ENCODE measurements at regions not wholly inside any gene's neighbourhood (a gene's known extent, or its start where the extent isn't known, plus 50 kb on each side); places are given as distances from the start of the nearest gene placed in this dataset.

DNA sequence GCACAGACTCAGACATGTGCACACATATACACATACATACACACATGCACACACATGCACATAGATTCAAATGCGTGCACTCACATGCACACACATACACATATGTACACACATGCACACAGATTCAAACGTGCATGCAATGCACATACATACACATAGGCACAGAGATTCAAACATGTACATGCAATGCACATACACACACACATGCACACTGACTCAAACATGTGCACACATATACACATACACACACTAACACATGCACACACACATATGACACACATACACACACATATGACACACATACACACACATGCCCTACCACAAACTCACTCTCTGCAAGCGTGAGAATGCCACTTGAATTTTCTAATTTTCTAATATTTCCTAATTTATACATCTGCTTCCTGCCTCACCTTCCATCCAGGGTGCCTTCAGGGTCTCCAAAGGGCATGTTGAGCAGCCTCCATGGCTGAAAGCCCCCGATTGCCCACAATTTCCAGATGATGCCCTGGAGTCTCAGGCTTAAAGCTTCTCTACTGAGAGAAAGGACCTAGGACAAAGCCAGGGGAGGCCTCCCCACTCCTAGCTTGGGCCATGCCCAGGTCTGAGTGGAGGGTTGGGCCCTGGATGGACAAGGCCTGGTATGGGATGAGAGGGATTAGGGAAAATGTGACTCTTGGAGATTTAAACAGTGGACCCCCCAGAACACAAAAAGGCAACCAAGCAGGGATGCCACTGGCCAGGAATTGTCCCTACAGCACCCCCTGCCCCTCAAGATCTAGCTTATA, 487.1 kb downstream of the TCERG1L start:
- 79 to 81% methylated on average over 4 of the region's 4 CpGs for WGBS, 2 donors
- ATAC-seq (no peak), DNase-seq (no peak)
- Histone ChIP-seq H3K4me3 (no peak overlapping the region), H3K4me1 (no peaks in the 10 kb centered on the region), H3K36me3 (no peaks in the 10 kb centered on the region), H3K9me3 (peaks cover 0 to 42% (median 12%) of the 10 kb centered on the region in 11 donors), H3K27me3 (peaks cover 0 to 22% (median 6%) of the 10 kb centered on the region in 7 donors), H3K27ac (no peak overlapping the region)
- TF ChIP-seq, protein P1, sequence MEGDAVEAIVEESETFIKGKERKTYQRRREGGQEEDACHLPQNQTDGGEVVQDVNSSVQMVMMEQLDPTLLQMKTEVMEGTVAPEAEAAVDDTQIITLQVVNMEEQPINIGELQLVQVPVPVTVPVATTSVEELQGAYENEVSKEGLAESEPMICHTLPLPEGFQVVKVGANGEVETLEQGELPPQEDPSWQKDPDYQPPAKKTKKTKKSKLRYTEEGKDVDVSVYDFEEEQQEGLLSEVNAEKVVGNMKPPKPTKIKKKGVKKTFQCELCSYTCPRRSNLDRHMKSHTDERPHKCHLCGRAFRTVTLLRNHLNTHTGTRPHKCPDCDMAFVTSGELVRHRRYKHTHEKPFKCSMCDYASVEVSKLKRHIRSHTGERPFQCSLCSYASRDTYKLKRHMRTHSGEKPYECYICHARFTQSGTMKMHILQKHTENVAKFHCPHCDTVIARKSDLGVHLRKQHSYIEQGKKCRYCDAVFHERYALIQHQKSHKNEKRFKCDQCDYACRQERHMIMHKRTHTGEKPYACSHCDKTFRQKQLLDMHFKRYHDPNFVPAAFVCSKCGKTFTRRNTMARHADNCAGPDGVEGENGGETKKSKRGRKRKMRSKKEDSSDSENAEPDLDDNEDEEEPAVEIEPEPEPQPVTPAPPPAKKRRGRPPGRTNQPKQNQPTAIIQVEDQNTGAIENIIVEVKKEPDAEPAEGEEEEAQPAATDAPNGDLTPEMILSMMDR (IDR thresholded peaks at IDR 0.05): no peak
- intact Hi-C loops (cut with DNase I): no loop called here

DNA sequence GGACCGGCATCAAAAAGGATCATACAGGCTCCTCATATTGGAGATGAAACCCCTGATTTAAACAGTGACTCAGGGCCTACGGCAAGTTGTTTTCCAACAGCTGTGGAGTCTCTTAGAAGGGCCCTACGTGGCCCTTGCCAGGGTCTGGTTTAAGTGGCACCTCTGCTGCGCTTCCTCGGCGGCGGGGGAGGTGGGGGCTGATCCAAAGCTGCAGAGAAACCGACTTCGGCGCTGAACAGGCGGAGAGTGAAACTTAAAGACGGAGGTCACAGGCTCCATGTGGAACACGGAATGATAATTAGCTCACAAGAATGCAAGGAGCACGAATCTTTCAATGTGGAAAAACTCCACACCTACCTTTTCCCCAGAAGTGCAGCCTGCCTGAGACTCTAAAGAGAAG, 477.9 kb downstream of the TCERG1L start:
- WGBS, 2 donors: 85% methylated on average over 14 of the region's 14 CpGs

DNA sequence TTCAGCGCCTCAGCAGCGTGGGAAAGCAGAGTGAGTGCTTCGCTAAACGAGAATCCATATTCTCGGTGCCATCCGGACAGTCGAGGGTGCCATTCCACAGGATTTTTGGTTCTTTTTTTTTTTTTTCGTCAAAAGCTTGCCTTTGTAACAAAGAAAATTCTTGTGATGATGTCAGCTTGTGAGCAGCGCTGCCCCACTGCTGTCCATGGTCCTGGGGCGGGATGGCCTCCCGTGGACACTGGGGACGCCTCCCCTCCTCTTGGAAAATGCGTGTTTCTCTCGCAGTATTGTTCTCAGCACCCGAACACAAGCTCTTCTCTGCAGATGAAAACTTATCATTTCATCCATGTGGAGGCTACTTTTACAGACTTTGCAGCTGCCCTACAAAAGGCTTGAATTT, 477.4 kb downstream of the TCERG1L start:
- intact Hi-C loops (cut with DNase I): no loop called here
- DNase-seq (no peak), ATAC-seq (no peak)
- TF ChIP-seq, protein P1 (IDR thresholded peaks at IDR 0.05): no peak
- WGBS, 2 donors: 71 to 77% methylated on average over 15 of the region's 15 CpGs
- no peaks in the 10 kb centered on the region for H3K4me1 ChIP-seq
- no peak overlapping the region for H3K4me3 ChIP-seq
- H3K9me3 ChIP-seq: no peaks in the 10 kb centered on the region
- H3K27me3 ChIP-seq: peaks cover 0 to 11% (median 3%) of the 10 kb centered on the region in 7 donors
- H3K36me3 ChIP-seq: no peaks in the 10 kb centered on the region
- no peak overlapping the region for H3K27ac ChIP-seq

More for the DNA sequence above, 477.9 kb downstream of the TCERG1L start:
- TF ChIP-seq, protein P1 (IDR thresholded peaks at IDR 0.05): no peak
- Histone ChIP-seq H3K36me3 (no peaks in the 10 kb centered on the region), H3K4me3 (no peak overlapping the region), H3K27me3 (peaks cover 0 to 12% (median 0%) of the 10 kb centered on the region in 7 donors), H3K4me1 (no peaks in the 10 kb centered on the region), H3K9me3 (peaks cover 0 to 4% (median 0%) of the 10 kb centered on the region in 11 donors), H3K27ac (no peak overlapping the region)
- ATAC-seq (no peak), DNase-seq (no peak)
- intact Hi-C loops (cut with DNase I): no loop called here

DNA sequence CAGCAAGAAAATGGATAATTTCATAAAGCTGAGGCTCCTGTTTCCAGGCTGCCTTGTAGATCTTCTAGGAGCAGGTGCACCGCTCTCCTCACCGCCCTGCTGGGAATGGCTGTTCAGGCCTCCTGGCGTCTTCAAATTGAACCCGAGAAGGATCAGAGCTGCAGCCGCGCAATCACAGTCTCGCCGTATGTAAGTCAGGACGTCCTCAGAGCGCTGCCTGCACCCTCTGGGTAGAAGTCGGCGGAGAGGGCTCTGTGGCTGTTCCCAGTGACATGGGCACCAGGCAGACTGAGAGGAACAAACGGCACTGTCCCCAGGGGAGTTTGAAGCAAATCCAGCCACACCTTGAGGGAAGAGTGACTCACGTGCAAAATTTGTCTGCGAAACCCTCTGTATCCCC, 476.9 kb downstream of the TCERG1L start:
- intact Hi-C loops (cut with DNase I): no loop called here
- WGBS, 2 donors: 90% methylated on average over 15 of the region's 15 CpGs
- TF ChIP-seq, protein P1 (IDR thresholded peaks at IDR 0.05): no peak
- H3K9me3 ChIP-seq: no peaks in the 10 kb centered on the region
- H3K4me1 ChIP-seq: no peaks in the 10 kb centered on the region
- DNase-seq: no peak
- peaks cover 0 to 13% (median 3%) of the 10 kb centered on the region in 7 donors for H3K27me3 ChIP-seq
- no peaks in the 10 kb centered on the region for H3K36me3 ChIP-seq
- H3K27ac ChIP-seq: no peak overlapping the region
- ATAC-seq: no peak
- no peak overlapping the region for H3K4me3 ChIP-seq
